T-helper 17 cell (primary cell): ENCODE measurements at regions not wholly inside any gene's neighbourhood (a gene's known extent, or its start where the extent isn't known, plus 50 kb on each side); places are given as distances from the start of the nearest gene placed in this dataset.

ENCODE experiments used
- ATAC-seq: fragments of 150-1000 bp; cut with Tn5 transposase; 2 replicates; pipeline ENCODE4 v1.10.0; 2021; ENCODE audit warnings: mild to moderate bottlenecking, moderate library complexity
- DNase-seq, 3 donors: peaks; one replicate each; pipeline versions ENCODE4 v3.0.0 to v3.0.0-alpha.2; 2020 to 2021
- H3K9me3 ChIP-seq: one replicate; pipeline ENCODE4 v1.7.0; 2013; ENCODE audit warnings: low read length, mild to moderate bottlenecking; ENCODE audit not compliant: control insufficient read depth, poor library complexity, severe bottlenecking
- H3K27ac Mint-ChIP-seq: one replicate; pipeline ENCODE4 v1.8.0; 2022; ENCODE audit warnings: mild to moderate bottlenecking, moderate library complexity, mixed read lengths
- H3K27me3 Mint-ChIP-seq: one replicate; pipeline ENCODE4 v1.8.0; 2022; ENCODE audit warnings: mixed read lengths
- H3K36me3 Mint-ChIP-seq: one replicate; pipeline ENCODE4 v1.8.0; 2022; ENCODE audit warnings: low read depth, mixed read lengths
- H3K4me1 Mint-ChIP-seq: one replicate; pipeline ENCODE4 v1.8.0; 2022; ENCODE audit warnings: mild to moderate bottlenecking, mixed read lengths
- H3K4me3 Mint-ChIP-seq: one replicate; pipeline ENCODE4 v1.8.0; 2022; ENCODE audit warnings: mild to moderate bottlenecking, moderate library complexity, mixed read lengths

DNA sequence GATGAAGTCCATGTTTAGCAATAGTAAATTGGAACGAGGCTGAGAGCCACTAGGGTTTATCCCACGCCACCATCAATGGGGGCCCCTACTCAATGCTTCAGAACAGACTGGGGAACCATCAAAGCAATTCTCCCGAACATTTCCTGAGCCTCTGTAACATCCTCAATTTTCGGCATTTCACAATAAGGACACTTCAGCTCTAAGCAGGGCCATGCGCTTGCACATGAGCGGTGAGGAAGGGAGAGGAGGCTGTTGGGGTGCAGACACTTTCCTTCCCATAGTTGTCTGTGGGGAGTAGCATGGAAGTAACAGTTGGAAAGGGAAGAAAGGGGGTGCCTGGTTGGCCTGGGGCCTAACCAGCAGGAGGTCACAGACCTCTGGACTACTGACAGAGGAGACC is 129.9 kb upstream of the PRMT8 start:
- Mint-ChIP-seq H3K4me1 (no peaks in the 10 kb centered on the region), H3K27ac (no peak overlapping the region), H3K36me3 (no peaks in the 10 kb centered on the region), H3K27me3 (peaks cover 54% of the 10 kb centered on the region), H3K4me3 (no peak overlapping the region)
- DNase-seq (no peak), ATAC-seq (no peak)
- H3K9me3 ChIP-seq: no peaks in the 10 kb centered on the region

GRCh38 chr12:3362737-3363136 is 128.3 kb upstream of the PRMT8 start:
- peaks cover 54% of the 10 kb centered on the region for H3K27me3 Mint-ChIP-seq
- H3K27ac Mint-ChIP-seq: no peak overlapping the region
- no peaks in the 10 kb centered on the region for H3K9me3 ChIP-seq
- H3K4me3 Mint-ChIP-seq: no peak overlapping the region
- DNase-seq (no peak), ATAC-seq (no peak)
- H3K36me3 Mint-ChIP-seq: no peaks in the 10 kb centered on the region
- H3K4me1 Mint-ChIP-seq: no peaks in the 10 kb centered on the region

DNA sequence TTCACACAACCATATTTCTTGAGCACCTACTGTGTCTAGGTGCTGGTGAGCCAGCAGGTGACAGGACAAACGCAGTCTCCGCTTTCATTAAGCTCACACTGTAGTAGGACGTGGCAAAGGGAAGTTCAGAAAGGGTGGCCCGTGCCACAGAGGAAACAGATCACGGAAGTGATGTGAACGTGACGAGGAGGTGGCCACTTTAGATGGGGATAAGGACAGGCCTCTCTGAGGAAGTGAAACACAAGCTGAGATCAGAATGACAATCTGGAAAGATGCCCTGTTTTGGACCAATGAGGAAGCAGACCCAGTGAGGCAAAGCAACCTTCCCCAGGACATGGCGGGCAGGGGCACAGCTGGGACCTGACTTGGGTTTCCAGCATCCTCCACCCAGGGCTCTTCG is 127.4 kb upstream of the PRMT8 start:
- H3K4me3 Mint-ChIP-seq: no peak overlapping the region
- H3K4me1 Mint-ChIP-seq: no peaks in the 10 kb centered on the region
- H3K27me3 Mint-ChIP-seq: peaks cover 54% of the 10 kb centered on the region
- DNase-seq (no peak), ATAC-seq (no peak)
- no peaks in the 10 kb centered on the region for H3K36me3 Mint-ChIP-seq
- no peaks in the 10 kb centered on the region for H3K9me3 ChIP-seq
- H3K27ac Mint-ChIP-seq: no peak overlapping the region

DNA sequence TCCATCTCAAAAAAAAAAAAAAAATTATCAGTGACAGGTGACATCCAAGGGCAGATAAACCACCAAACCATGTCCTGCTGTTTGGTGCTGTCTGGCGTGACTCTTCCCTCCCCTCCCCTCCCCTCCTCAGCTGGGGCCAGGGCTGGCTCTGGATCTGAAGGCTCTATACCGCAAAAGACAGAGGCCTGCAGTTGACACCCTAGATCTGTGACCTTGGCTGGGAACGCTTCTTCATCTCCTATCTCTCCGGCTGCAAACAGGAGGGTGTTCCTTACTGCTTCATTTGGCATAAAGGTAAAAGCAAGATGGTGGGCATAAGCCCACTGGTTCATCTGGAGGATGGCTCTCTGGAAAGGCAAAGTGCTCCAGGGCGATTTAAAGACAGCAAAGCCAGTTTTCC is 126.8 kb upstream of the PRMT8 start:
- Mint-ChIP-seq H3K4me1 (no peaks in the 10 kb centered on the region), H3K4me3 (no peak overlapping the region), H3K27me3 (peaks cover 48% of the 10 kb centered on the region), H3K27ac (no peak overlapping the region), H3K36me3 (no peaks in the 10 kb centered on the region)
- H3K9me3 ChIP-seq: no peaks in the 10 kb centered on the region
- ATAC-seq (no peak), DNase-seq (no peak)

GRCh38 chr12:3364661-3365462 is 126.1 kb upstream of the PRMT8 start:
- ATAC-seq: no peak

DNA sequence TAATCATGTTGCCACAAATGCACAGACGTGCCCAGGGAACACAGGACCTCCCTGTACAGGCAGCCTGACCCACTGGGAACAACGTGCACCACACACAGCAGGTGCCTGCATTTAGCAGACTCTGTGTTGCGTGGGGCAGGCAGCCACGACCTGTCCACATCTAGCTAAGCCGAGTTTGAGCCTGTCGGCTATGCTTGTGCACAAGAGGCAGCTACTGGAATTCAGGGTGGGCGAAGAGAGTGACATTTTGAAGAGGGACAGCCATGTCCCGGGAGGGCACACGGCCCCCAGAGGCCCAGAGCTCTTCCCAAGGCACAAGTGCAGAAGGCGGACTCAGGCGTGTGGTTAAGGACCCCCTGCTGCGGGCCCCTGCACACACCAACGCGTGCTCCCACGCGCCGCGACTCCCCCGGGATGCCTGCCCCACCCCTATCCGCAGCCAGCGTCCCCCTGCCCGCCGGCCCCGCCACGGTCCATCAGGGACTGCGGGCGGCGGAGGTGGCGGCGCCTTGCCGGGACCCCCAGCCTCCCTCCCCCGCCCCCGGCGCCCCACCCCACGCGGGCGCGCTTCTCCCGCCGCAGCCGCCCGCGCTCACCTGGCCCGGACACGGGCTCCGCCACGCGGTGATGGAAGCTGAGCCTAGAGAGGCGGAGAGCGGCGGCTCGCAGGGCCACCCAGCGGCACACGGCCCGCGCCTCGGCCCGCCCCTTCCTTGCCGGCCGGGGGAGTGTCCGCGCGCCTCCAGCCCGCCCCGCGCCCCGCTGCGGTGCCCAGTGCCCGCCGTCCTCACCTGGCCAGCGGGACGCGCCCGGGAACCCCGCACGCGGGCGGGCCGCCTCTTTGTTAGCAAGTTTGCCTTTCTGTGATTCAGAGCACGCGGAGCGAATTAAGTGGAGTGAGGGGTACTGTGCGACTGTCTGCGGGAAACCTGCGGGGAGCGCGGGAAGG is 125.3 kb upstream of the PRMT8 start:
- Mint-ChIP-seq H3K4me1 (no peaks in the 10 kb centered on the region), H3K27ac (no peak overlapping the region), H3K4me3 (peak overlapping the region; percentile 68), H3K36me3 (no peaks in the 10 kb centered on the region), H3K27me3 (peaks cover 36% of the 10 kb centered on the region)
- DNase-seq: no peak
- no peak for ATAC-seq
- H3K9me3 ChIP-seq: no peaks in the 10 kb centered on the region

More at GRCh38 chr12:3364661-3365462, 126.1 kb upstream of the PRMT8 start:
- H3K4me3 Mint-ChIP-seq: no peak overlapping the region
- no peaks in the 10 kb centered on the region for H3K4me1 Mint-ChIP-seq
- H3K27me3 Mint-ChIP-seq: peaks cover 41% of the 10 kb centered on the region
- DNase-seq: no peak
- H3K27ac Mint-ChIP-seq: no peak overlapping the region
- no peaks in the 10 kb centered on the region for H3K9me3 ChIP-seq
- H3K36me3 Mint-ChIP-seq: no peaks in the 10 kb centered on the region

- Mint-ChIP-seq H3K36me3 (no peaks in the 10 kb centered on the region), H3K4me3 (no peak overlapping the region), H3K27ac (no peak overlapping the region), H3K27me3 (peaks cover 30% of the 10 kb centered on the region), H3K4me1 (no peaks in the 10 kb centered on the region)
- DNase-seq (no peak), ATAC-seq (no peak)
- no peaks in the 10 kb centered on the region for H3K9me3 ChIP-seq
Measured at GRCh38 chr12:3366451-3367110, 124.4 kb upstream of the PRMT8 start.

DNA sequence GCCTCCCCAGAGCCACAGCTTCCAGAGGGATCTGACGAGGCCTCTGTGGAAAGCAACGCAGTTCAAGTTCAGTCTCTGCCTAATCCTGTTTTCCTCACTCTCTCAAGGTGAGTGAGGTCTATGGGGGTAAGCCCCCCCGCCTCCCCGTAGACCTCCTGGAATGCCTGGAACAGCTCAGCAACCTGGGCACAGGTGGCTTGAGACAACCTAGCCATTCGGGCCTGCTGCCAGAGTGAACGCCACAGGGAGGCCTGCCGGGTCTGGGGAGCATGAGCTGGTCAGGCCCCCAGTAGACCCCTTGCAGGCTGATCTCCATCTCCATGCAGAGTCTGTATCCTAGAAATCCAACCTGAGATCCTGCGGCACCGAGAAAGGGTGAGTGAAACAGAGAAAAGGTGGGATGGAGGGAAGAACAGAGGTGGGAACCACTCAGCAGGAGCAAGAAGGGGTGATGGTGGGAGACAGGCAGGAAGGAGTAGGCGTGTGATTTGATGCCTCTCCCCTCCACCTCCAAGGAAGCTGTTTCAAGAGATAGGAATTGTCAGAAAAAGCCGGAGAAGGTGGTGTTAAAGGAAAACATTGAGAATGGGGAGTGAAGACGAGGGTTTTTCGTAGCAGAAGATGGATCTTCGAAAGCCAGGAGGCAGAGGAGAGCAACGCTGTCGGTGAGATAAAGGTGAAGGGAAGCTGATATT is 123.1 kb upstream of the PRMT8 start:
- Mint-ChIP-seq H3K27ac (no peak overlapping the region), H3K36me3 (no peaks in the 10 kb centered on the region), H3K4me1 (no peaks in the 10 kb centered on the region), H3K4me3 (no peak overlapping the region), H3K27me3 (peaks cover 32% of the 10 kb centered on the region)
- DNase-seq (no peak), ATAC-seq (no peak)
- H3K9me3 ChIP-seq: no peaks in the 10 kb centered on the region

GRCh38 chr12:3371018-3371417 is 120.0 kb upstream of the PRMT8 start:
- ATAC-seq: no peak
- no peaks in the 10 kb centered on the region for H3K9me3 ChIP-seq
- Mint-ChIP-seq H3K27ac (no peak overlapping the region), H3K4me3 (no peak overlapping the region), H3K4me1 (no peaks in the 10 kb centered on the region), H3K36me3 (no peaks in the 10 kb centered on the region), H3K27me3 (peaks cover 6% of the 10 kb centered on the region)
- DNase-seq: no peak

- DNase-seq (no peak), ATAC-seq (no peak)
- no peak overlapping the region for H3K4me3 Mint-ChIP-seq
- no peak overlapping the region for H3K27ac Mint-ChIP-seq
- H3K27me3 Mint-ChIP-seq: peaks cover 20% of the 10 kb centered on the region
- H3K36me3 Mint-ChIP-seq: no peaks in the 10 kb centered on the region
- H3K9me3 ChIP-seq: no peaks in the 10 kb centered on the region
- H3K4me1 Mint-ChIP-seq: no peaks in the 10 kb centered on the region
Measured at GRCh38 chr12:3375326-3375725, 115.7 kb upstream of the PRMT8 start.

DNA sequence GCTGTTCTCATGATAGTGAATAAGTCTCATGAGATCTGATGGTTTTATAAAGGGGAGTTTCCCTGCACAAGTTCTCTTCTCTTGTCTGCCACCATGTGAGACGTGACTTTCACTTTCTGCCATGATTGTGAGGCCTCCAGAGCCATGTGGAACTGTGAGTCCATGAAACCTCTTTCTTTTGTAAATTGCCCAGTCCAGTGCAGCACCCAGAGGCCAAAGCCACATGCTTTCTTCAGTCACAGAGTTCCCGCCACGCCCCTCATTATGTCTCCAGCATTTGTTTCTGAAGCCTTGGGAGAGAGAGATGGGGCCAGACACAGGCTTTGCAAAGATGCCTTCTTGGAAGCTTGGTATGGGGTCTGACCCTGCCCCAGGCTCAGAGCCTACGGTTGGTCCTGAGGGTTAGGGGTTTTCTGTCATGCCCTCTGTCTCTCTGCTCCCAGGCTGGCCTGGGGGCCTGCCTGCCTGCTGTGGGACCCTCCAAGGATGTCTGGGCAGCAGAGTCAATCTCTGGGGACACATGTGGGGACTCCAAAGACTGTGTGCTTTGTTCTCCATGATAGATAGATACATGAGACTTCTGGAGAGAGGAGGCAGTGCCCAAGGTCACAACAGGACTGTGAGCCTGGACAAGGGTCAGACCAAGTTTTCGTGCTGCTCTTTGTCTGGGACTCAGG is 114.1 kb upstream of the PRMT8 start:
- DNase-seq (no peak), ATAC-seq (no peak)
- Mint-ChIP-seq H3K27ac (no peak overlapping the region), H3K27me3 (peaks cover 28% of the 10 kb centered on the region), H3K4me3 (no peak overlapping the region), H3K4me1 (no peaks in the 10 kb centered on the region), H3K36me3 (no peaks in the 10 kb centered on the region)
- H3K9me3 ChIP-seq: no peaks in the 10 kb centered on the region

DNA sequence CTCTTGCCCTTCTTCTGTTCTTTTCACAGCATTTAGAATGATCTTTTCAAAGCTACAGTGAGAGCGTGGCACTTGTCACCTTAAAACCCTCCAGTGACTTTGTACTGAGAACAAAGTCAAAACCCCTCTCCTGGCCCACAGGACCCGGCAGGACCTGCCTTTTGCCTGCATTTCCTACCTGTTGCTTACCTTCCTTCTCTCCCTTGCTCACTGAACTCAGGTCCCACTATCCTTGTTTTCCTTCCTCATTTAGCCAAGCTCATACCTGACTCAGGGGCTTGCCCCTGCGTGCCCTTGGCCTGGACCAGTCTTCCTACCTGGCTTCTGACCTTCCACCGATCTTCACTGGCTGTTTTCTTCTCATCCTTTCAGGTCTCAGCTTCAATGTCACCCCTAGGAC is 112.3 kb upstream of the PRMT8 start:
- DNase-seq: no peak
- Mint-ChIP-seq H3K4me3 (no peak overlapping the region), H3K27ac (no peak overlapping the region), H3K4me1 (no peaks in the 10 kb centered on the region), H3K36me3 (peaks cover under 1% of the 10 kb centered on the region), H3K27me3 (peaks cover 35% of the 10 kb centered on the region)
- no peaks in the 10 kb centered on the region for H3K9me3 ChIP-seq
- ATAC-seq: no peak
